ENCODE measurements at regions not wholly inside any gene's neighbourhood (a gene's known extent, or its start where the extent isn't known, plus 50 kb on each side); places are given as distances from the start of the nearest gene placed in this dataset.
"Not testable (repeated sequence)": the region's sequence is repeated elsewhere in the genome, so short reads cannot be mapped to it uniquely, and the experiment has no call there.

- H3K4me3 ChIP-seq: no peak overlapping the region
- H3K27me3 ChIP-seq: no peaks in the 10 kb centered on the region
- H3K9me3 ChIP-seq: no peaks in the 10 kb centered on the region
- TF ChIP-seq POLR2A (IDR thresholded peaks at IDR 0.05): no peak
- TF ChIP-seq CTCF (IDR thresholded peaks at IDR 0.05): no peak
- no peak for TF ChIP-seq EP300 (IDR thresholded peaks at IDR 0.05; ENCODE audit: low read depth)
- no peak for TF ChIP-seq POLR2AphosphoS5 (IDR thresholded peaks at IDR 0.05)
- no peaks in the 10 kb centered on the region for H3K4me1 ChIP-seq
- H3K36me3 ChIP-seq: no peaks in the 10 kb centered on the region
- peak overlapping the region in 1 of 4 donors; percentile 23 for H3K27ac ChIP-seq
- intact Hi-C loops (cut with DNase I; ENCODE audit: low total_unique reads) (no loop called here), in situ Hi-C loops (cut with MboI; ENCODE audit: low pct_ligation_motif_present in 1 of 4, low pct_unique_long_range_greater_than_20kb in 1 of 4, low sequenced_read_pairs in 3 of 4) (no loop called here)
- 25 to 33% methylated on average over 2 of the region's 2 CpGs for WGBS, 2 donors (ENCODE audit: low coverage in 1 of 2)
- no peak for DNase-seq
These were observed 391.4 kb upstream of the FRG2C start for GRCh38 chr3:75272691-75273090.

- in situ Hi-C loops (cut with MboI; ENCODE audit: low pct_ligation_motif_present in 1 of 4, low pct_unique_long_range_greater_than_20kb in 1 of 4, low sequenced_read_pairs in 3 of 4): loop anchor here in 1 of 4 donors (25.0 kb wide), 1 partner anchor 302 kb away; no protein-coding TSS in a partner anchor
- H3K9me3 ChIP-seq; H3K27me3 ChIP-seq; DNase-seq; H3K36me3 ChIP-seq; H3K4me3 ChIP-seq; H3K27ac ChIP-seq; H3K4me1 ChIP-seq; intact Hi-C loops (cut with DNase I; ENCODE audit: low total_unique reads): not testable (repeated sequence)
- 53 to 55% methylated on average over 3 of the region's 3 CpGs for WGBS, 2 donors (ENCODE audit: low coverage in 1 of 2)
These were observed 378.5 kb upstream of the FRG2C start for GRCh38 chr3:75285531-75286148.

- H3K4me1 ChIP-seq; H3K4me3 ChIP-seq; H3K27ac ChIP-seq; H3K36me3 ChIP-seq; intact Hi-C loops (cut with DNase I; ENCODE audit: low total_unique reads); H3K27me3 ChIP-seq; H3K9me3 ChIP-seq; DNase-seq: not testable (repeated sequence)
- in situ Hi-C loops (cut with MboI; ENCODE audit: low pct_ligation_motif_present in 1 of 4, low pct_unique_long_range_greater_than_20kb in 1 of 4, low sequenced_read_pairs in 3 of 4): loop anchor here in 1 of 4 donors (25.0 kb wide), 1 partner anchor 298 kb away; no protein-coding TSS in a partner anchor
- 98% methylated on average over 21 of the region's 40 CpGs; no CpG with 5 or more reads in 1 of the 2 donors for WGBS, 2 donors (ENCODE audit: low coverage in 1 of 2)
These were observed 375.1 kb upstream of the FRG2C start for GRCh38 chr3:75288972-75289574.

- Histone ChIP-seq H3K4me3 (no peak overlapping the region), H3K4me1 (no peaks in the 10 kb centered on the region), H3K9me3 (no peaks in the 10 kb centered on the region), H3K27ac (no peak overlapping the region), H3K36me3 (no peaks in the 10 kb centered on the region), H3K27me3 (no peaks in the 10 kb centered on the region)
- intact Hi-C loops (cut with DNase I; ENCODE audit: low total_unique reads): loop anchor here (10.0 kb wide), 1 partner anchor 131 kb away; no protein-coding TSS in a partner anchor
- in situ Hi-C loops (cut with MboI; ENCODE audit: low pct_ligation_motif_present in 1 of 4, low pct_unique_long_range_greater_than_20kb in 1 of 4, low sequenced_read_pairs in 3 of 4): loop anchor here in 2 of 4 donors (10.0 to 25.0 kb wide), 2 partner anchors 131 to 293 kb away; no protein-coding TSS in a partner anchor
- TF ChIP-seq EP300 (IDR thresholded peaks at IDR 0.05; ENCODE audit: low read depth) (no peak), CTCF (IDR thresholded peaks at IDR 0.05) (peak; percentile 55 to 60 (median 59)), POLR2AphosphoS5 (IDR thresholded peaks at IDR 0.05) (no peak)
- peak; percentile 13 for DNase-seq
- 17 to 44% methylated on average over 1 to 4 of the region's 4 CpGs for WGBS, 2 donors (ENCODE audit: low coverage in 1 of 2)
These were observed 370.0 kb upstream of the FRG2C start for GRCh38 chr3:75294124-75294523.

- no peak for DNase-seq
- H3K4me1 ChIP-seq: no peaks in the 10 kb centered on the region
- H3K9me3 ChIP-seq: no peaks in the 10 kb centered on the region
- 78 to 86% methylated on average over 7 of the region's 7 CpGs for WGBS, 2 donors (ENCODE audit: low coverage in 1 of 2)
- no peaks in the 10 kb centered on the region for H3K27me3 ChIP-seq
- H3K27ac ChIP-seq: no peak overlapping the region
- H3K36me3 ChIP-seq: no peaks in the 10 kb centered on the region
- in situ Hi-C loops (cut with MboI; ENCODE audit: low pct_ligation_motif_present in 1 of 4, low pct_unique_long_range_greater_than_20kb in 1 of 4, low sequenced_read_pairs in 3 of 4): loop anchor here in 2 of 4 donors (10.0 to 25.0 kb wide), 2 partner anchors 130 to 292 kb away; no protein-coding TSS in a partner anchor
- no peak overlapping the region for H3K4me3 ChIP-seq
- intact Hi-C loops (cut with DNase I; ENCODE audit: low total_unique reads): loop anchor here (10.0 kb wide), 1 partner anchor 130 kb away; no protein-coding TSS in a partner anchor
- TF ChIP-seq POLR2A (IDR thresholded peaks at IDR 0.05): no peak
- no peak for TF ChIP-seq EP300 (IDR thresholded peaks at IDR 0.05; ENCODE audit: low read depth)
- no peak for TF ChIP-seq CTCF (IDR thresholded peaks at IDR 0.05)
- TF ChIP-seq POLR2AphosphoS5 (IDR thresholded peaks at IDR 0.05): no peak
These were observed 369.1 kb upstream of the FRG2C start for GRCh38 chr3:75295013-75295412.
